ENCODE measurements at regions not wholly inside any gene's neighbourhood (a gene's known extent, or its start where the extent isn't known, plus 50 kb on each side); places are given as distances from the start of the nearest gene placed in this dataset.

DNA sequence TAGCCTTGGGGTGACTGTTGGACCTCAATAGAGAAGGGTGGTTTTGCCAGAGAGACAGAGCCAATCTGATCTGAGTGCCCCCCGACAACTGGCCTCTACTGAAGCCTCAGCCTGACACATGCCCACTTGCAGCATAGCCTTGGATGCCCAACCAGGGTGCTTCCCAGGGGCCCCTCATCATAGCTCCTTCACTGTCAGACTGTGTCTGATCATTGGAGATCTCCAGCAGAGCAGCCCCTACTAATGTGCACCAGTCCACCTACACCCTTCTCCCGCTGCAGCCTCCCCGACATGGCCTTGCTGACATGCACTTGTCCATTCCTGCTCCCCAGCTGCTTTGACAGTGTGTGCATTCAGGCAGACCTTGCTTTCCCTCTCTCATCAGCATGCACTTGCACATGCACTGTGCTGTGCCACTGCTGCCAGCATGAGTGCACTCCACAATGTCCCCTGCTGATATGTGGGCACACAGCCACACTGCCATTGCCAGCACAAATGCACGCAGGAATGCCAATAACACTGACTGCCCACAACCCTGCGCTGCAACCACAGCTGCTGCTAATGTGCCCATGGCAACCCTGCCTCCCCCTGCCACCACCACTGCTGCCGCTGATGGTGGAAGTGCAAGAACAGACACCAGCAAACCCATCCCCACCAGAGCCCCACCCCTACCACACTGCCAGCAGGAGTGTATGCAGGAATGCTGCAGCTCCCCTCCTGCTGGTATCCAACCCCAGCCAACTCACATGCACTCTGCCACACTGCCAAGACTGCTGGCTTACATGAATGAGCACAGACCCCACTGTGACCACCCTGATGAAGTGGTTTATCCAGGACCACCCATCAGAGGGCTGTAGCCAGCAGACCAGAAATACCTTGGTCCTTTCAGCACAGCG is 68.1 kb upstream of the ZMAT1 start:
- Mint-ChIP-seq H3K4me1 (ENCODE audit: low read depth) (no peaks in the 10 kb centered on the region), H3K9me3 (peaks cover 5% of the 10 kb centered on the region), H3K27me3 (peaks cover 2% of the 10 kb centered on the region), H3K4me3 (no peak overlapping the region), H3K27ac (no peak overlapping the region), H3K36me3 (ENCODE audit: low read depth) (no peaks in the 10 kb centered on the region)
- TF ChIP-seq, protein P1, sequence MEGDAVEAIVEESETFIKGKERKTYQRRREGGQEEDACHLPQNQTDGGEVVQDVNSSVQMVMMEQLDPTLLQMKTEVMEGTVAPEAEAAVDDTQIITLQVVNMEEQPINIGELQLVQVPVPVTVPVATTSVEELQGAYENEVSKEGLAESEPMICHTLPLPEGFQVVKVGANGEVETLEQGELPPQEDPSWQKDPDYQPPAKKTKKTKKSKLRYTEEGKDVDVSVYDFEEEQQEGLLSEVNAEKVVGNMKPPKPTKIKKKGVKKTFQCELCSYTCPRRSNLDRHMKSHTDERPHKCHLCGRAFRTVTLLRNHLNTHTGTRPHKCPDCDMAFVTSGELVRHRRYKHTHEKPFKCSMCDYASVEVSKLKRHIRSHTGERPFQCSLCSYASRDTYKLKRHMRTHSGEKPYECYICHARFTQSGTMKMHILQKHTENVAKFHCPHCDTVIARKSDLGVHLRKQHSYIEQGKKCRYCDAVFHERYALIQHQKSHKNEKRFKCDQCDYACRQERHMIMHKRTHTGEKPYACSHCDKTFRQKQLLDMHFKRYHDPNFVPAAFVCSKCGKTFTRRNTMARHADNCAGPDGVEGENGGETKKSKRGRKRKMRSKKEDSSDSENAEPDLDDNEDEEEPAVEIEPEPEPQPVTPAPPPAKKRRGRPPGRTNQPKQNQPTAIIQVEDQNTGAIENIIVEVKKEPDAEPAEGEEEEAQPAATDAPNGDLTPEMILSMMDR (IDR thresholded peaks at IDR 0.05): no peak
- ChIA-PET CTCF (no interaction called here), POLR2A (no interaction called here)
- no peak for DNase-seq
- intact Hi-C loops (cut with micrococcal nuclease): no loop called here
- ATAC-seq: no peak

DNA sequence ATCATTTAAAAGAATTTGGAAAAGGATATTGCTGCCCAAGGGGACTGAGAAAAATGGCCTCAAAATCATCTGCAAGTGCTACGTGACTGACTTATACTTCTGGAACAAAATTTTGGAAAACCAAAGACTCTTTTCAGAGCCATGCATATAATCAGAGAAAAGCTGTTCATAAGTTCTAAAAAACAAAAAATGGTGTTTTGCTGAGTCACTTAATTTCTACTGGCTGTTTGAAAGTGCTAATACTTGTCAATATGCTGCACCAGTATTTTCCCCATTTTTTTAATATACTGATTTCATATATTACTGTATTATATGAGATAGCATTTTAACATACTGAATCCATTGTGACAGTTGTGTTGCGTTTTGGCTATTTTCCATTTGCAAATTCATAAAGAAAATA is 61.5 kb upstream of the ZMAT1 start:
- Mint-ChIP-seq H3K4me3 (no peak overlapping the region), H3K27me3 (peaks cover 4% of the 10 kb centered on the region), H3K36me3 (ENCODE audit: low read depth) (no peaks in the 10 kb centered on the region), H3K4me1 (ENCODE audit: low read depth) (no peaks in the 10 kb centered on the region), H3K27ac (no peak overlapping the region), H3K9me3 (no peaks in the 10 kb centered on the region)
- POLR2A ChIA-PET: no interaction called here
- TF ChIP-seq, protein P1 (IDR thresholded peaks at IDR 0.05): no peak
- DNase-seq: no peak
- intact Hi-C loops (cut with micrococcal nuclease): no loop called here
- CTCF ChIA-PET: no interaction called here
- no peak for ATAC-seq

DNA sequence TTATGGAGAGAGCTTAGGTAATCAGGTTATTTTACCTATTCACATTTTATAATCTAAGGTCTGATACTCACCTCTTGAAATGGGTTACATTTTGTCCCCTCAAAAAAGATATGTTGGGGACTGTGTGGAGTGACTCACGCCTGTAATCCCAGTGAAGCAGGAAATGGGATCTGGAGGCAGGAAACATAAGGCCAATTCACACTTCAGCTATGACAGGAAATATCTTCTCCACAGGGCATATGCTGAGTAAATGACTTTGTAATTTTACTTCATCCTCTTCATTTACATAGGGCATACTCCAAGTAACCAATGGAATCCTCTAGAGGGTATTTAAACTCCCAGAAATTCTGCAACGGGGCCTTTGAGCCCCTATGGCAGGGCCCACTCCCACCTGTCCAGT is 54.8 kb upstream of the ZMAT1 start:
- no peaks in the 10 kb centered on the region for H3K36me3 Mint-ChIP-seq (ENCODE audit: low read depth)
- ATAC-seq: no peak
- ChIA-PET POLR2A (no interaction called here), CTCF (interaction anchor here (0.6 kb wide), 1 partner anchor 38 kb away, joined by 3 read pairs; no protein-coding TSS in a partner anchor)
- intact Hi-C loops (cut with micrococcal nuclease): no loop called here
- no peak overlapping the region for H3K27ac Mint-ChIP-seq
- no peaks in the 10 kb centered on the region for H3K4me1 Mint-ChIP-seq (ENCODE audit: low read depth)
- no peak overlapping the region for H3K4me3 Mint-ChIP-seq
- peaks cover 1% of the 10 kb centered on the region for H3K27me3 Mint-ChIP-seq
- DNase-seq: no peak
- TF ChIP-seq, protein P1 (IDR thresholded peaks at IDR 0.05): no peak
- H3K9me3 Mint-ChIP-seq: no peaks in the 10 kb centered on the region
